ENCODE measurements at regions not wholly inside any gene's neighbourhood (a gene's known extent, or its start where the extent isn't known, plus 50 kb on each side); places are given as distances from the start of the nearest gene placed in this dataset.

- Histone ChIP-seq H3K27me3 (no peaks in the 10 kb centered on the region), H3K4me1 (no peaks in the 10 kb centered on the region), H3K36me3 (no peaks in the 10 kb centered on the region), H3K4me3 (no peak overlapping the region), H3K27ac (no peak overlapping the region), H3K9me3 (no peaks in the 10 kb centered on the region)
- no peak for ATAC-seq
- no peak for DNase-seq
- 71% methylated on average over 3 of the region's 3 CpGs for WGBS (ENCODE audit: insufficient coverage, low coverage, low lambda C conversion rate, missing lambda C conversion rate)
- intact Hi-C loops (cut with DNase I): no loop called here
- no peak for TF ChIP-seq CTCF (IDR thresholded peaks at IDR 0.05)
These were observed 115.5 kb downstream of the MAF start for GRCh38 chr16:79485020-79485419.

- TF ChIP-seq CTCF (IDR thresholded peaks at IDR 0.05) (no peak), POLR2A (IDR thresholded peaks at IDR 0.05) (no peak)
- ATAC-seq (peak in 2 of 4 donors; percentile 32 to 80), DNase-seq (peak in 1 of 3 donors; percentile 32)
- H3K36me3 ChIP-seq: no peaks in the 10 kb centered on the region
- no peaks in the 10 kb centered on the region for H3K9me3 ChIP-seq
- no peak overlapping the region for H3K4me3 ChIP-seq
- WGBS (ENCODE audit: insufficient coverage, low coverage, low lambda C conversion rate, missing lambda C conversion rate): 80% methylated on average over 1 of the region's 7 CpGs
- intact Hi-C loops (cut with DNase I): no loop called here
- H3K4me1 ChIP-seq: no peaks in the 10 kb centered on the region
- H3K27ac ChIP-seq: no peak overlapping the region
- no peaks in the 10 kb centered on the region for H3K27me3 ChIP-seq
These were observed 116.3 kb downstream of the MAF start for GRCh38 chr16:79484237-79484636.

- H3K9me3 ChIP-seq: no peaks in the 10 kb centered on the region
- H3K27ac ChIP-seq: no peak overlapping the region
- 79% methylated on average over 3 of the region's 3 CpGs for WGBS (ENCODE audit: insufficient coverage, low coverage, low lambda C conversion rate, missing lambda C conversion rate)
- intact Hi-C loops (cut with DNase I): no loop called here
- no peaks in the 10 kb centered on the region for H3K27me3 ChIP-seq
- no peaks in the 10 kb centered on the region for H3K4me1 ChIP-seq
- H3K36me3 ChIP-seq: no peaks in the 10 kb centered on the region
- no peak for DNase-seq
- H3K4me3 ChIP-seq: no peak overlapping the region
- TF ChIP-seq CTCF (IDR thresholded peaks at IDR 0.05): no peak
- TF ChIP-seq POLR2A (IDR thresholded peaks at IDR 0.05): no peak
- ATAC-seq: peak in 2 of 4 donors; percentile 28 to 41
These were observed 117.2 kb downstream of the MAF start for GRCh38 chr16:79483336-79483735.

GRCh38 chr16:79482011-79482410, 118.5 kb downstream of the MAF start:
- TF ChIP-seq CTCF (IDR thresholded peaks at IDR 0.05) (no peak), POLR2A (IDR thresholded peaks at IDR 0.05) (no peak)
- Histone ChIP-seq H3K27me3 (no peaks in the 10 kb centered on the region), H3K36me3 (no peaks in the 10 kb centered on the region), H3K4me1 (no peaks in the 10 kb centered on the region), H3K4me3 (no peak overlapping the region), H3K9me3 (no peaks in the 10 kb centered on the region), H3K27ac (no peak overlapping the region)
- ATAC-seq (peak; percentile 10 to 61 (median 20)), DNase-seq (no peak)
- WGBS (ENCODE audit: insufficient coverage, low coverage, low lambda C conversion rate, missing lambda C conversion rate): 52% methylated on average over 2 of the region's 3 CpGs
- intact Hi-C loops (cut with DNase I): no loop called here

GRCh38 chr16:79480929-79481328, 119.6 kb downstream of the MAF start:
- no peaks in the 10 kb centered on the region for H3K9me3 ChIP-seq
- ATAC-seq (no peak), DNase-seq (no peak)
- 82% methylated on average over 3 of the region's 3 CpGs for WGBS (ENCODE audit: insufficient coverage, low coverage, low lambda C conversion rate, missing lambda C conversion rate)
- intact Hi-C loops (cut with DNase I): no loop called here
- H3K36me3 ChIP-seq: no peaks in the 10 kb centered on the region
- H3K27ac ChIP-seq: no peak overlapping the region
- H3K4me1 ChIP-seq: no peaks in the 10 kb centered on the region
- no peak for TF ChIP-seq POLR2A (IDR thresholded peaks at IDR 0.05)
- no peak for TF ChIP-seq CTCF (IDR thresholded peaks at IDR 0.05)
- no peak overlapping the region for H3K4me3 ChIP-seq
- no peaks in the 10 kb centered on the region for H3K27me3 ChIP-seq
